ENCODE measurements at regions not wholly inside any gene's neighbourhood (a gene's known extent, or its start where the extent isn't known, plus 50 kb on each side); places are given as distances from the start of the nearest gene placed in this dataset.

DNA sequence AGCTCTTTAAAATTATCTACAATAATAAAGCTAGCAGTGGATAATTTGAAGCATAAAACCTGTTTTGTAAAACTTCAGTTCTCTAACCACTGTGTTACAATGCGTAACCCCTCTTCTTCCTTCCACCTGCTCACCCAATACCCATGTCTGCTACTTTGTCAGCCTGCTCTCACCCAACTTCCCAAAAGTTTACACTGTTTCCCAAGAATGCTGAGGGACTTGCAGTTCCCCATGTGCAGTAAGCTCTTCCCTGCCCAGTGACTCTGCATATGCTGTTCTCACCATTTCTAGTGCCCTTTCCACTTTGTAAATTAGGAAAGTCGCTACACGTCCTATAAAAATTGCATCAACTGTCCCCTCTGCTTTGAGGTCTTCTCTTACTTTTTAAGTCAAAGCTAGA, 315.9 kb upstream of the SEMA6D start:
- TF ChIP-seq POLR2A (IDR thresholded peaks at IDR 0.05; ENCODE audit: borderline replicate concordance, extremely low read depth, insufficient read depth, insufficient read length) (no peak), POLR2AphosphoS5 (IDR thresholded peaks at IDR 0.05; ENCODE audit: low read depth, low read length) (no peak), ZNF274 (IDR thresholded peaks at IDR 0.05; ENCODE audit: low read depth, low read length) (no peak), EZH2phosphoT487 (IDR thresholded peaks at IDR 0.05; ENCODE audit: borderline replicate concordance) (no peak), SRF (IDR thresholded peaks at IDR 0.05; ENCODE audit: low read depth) (no peak), SP1 (IDR thresholded peaks at IDR 0.05; ENCODE audit: low read depth) (no peak), YY1 (IDR thresholded peaks at IDR 0.05; ENCODE audit: extremely low read depth, insufficient replicate concordance, low read depth, low read length) (no peak), RAD21 (IDR thresholded peaks at IDR 0.05; ENCODE audit: low read depth) (no peak), JUND (IDR thresholded peaks at IDR 0.05) (no peak), TCF7L2 (IDR thresholded peaks at IDR 0.05; ENCODE audit: borderline replicate concordance, extremely low read depth, insufficient read depth, insufficient read length) (no peak)
- TF ChIP-seq, protein P1, sequence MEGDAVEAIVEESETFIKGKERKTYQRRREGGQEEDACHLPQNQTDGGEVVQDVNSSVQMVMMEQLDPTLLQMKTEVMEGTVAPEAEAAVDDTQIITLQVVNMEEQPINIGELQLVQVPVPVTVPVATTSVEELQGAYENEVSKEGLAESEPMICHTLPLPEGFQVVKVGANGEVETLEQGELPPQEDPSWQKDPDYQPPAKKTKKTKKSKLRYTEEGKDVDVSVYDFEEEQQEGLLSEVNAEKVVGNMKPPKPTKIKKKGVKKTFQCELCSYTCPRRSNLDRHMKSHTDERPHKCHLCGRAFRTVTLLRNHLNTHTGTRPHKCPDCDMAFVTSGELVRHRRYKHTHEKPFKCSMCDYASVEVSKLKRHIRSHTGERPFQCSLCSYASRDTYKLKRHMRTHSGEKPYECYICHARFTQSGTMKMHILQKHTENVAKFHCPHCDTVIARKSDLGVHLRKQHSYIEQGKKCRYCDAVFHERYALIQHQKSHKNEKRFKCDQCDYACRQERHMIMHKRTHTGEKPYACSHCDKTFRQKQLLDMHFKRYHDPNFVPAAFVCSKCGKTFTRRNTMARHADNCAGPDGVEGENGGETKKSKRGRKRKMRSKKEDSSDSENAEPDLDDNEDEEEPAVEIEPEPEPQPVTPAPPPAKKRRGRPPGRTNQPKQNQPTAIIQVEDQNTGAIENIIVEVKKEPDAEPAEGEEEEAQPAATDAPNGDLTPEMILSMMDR (IDR thresholded peaks at IDR 0.05 in 2 of 3, conservative IDR thresholded peaks at IDR 0.05 in 1 of 3; ENCODE audit: borderline replicate concordance in 1 of 3, insufficient read depth in 1 of 3, low read depth in 2 of 3, low read length in 2 of 3): no peak
- TF ChIP-seq, protein P2, sequence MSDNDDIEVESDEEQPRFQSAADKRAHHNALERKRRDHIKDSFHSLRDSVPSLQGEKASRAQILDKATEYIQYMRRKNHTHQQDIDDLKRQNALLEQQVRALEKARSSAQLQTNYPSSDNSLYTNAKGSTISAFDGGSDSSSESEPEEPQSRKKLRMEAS (IDR thresholded peaks at IDR 0.05): no peak
- TF ChIP-seq, protein P3, sequence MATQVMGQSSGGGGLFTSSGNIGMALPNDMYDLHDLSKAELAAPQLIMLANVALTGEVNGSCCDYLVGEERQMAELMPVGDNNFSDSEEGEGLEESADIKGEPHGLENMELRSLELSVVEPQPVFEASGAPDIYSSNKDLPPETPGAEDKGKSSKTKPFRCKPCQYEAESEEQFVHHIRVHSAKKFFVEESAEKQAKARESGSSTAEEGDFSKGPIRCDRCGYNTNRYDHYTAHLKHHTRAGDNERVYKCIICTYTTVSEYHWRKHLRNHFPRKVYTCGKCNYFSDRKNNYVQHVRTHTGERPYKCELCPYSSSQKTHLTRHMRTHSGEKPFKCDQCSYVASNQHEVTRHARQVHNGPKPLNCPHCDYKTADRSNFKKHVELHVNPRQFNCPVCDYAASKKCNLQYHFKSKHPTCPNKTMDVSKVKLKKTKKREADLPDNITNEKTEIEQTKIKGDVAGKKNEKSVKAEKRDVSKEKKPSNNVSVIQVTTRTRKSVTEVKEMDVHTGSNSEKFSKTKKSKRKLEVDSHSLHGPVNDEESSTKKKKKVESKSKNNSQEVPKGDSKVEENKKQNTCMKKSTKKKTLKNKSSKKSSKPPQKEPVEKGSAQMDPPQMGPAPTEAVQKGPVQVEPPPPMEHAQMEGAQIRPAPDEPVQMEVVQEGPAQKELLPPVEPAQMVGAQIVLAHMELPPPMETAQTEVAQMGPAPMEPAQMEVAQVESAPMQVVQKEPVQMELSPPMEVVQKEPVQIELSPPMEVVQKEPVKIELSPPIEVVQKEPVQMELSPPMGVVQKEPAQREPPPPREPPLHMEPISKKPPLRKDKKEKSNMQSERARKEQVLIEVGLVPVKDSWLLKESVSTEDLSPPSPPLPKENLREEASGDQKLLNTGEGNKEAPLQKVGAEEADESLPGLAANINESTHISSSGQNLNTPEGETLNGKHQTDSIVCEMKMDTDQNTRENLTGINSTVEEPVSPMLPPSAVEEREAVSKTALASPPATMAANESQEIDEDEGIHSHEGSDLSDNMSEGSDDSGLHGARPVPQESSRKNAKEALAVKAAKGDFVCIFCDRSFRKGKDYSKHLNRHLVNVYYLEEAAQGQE (IDR thresholded peaks at IDR 0.05; ENCODE audit: low read depth): no peak
- TF ChIP-seq, protein P4, sequence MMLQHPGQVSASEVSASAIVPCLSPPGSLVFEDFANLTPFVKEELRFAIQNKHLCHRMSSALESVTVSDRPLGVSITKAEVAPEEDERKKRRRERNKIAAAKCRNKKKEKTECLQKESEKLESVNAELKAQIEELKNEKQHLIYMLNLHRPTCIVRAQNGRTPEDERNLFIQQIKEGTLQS (IDR thresholded peaks at IDR 0.05): no peak

Data from HCT116 (cell line).